ENCODE measurements at regions not wholly inside any gene's neighbourhood (a gene's known extent, or its start where the extent isn't known, plus 50 kb on each side); places are given as distances from the start of the nearest gene placed in this dataset.

- Histone ChIP-seq H3K36me3 (ENCODE audit: control insufficient read depth, insufficient read depth, low read length) (no peaks in the 10 kb centered on the region), H2AFZ (no peak overlapping the region), H3K9ac (no peak overlapping the region), H3K9me3 (ENCODE audit: control insufficient read depth, low read length) (no peaks in the 10 kb centered on the region), H3K27me3 (ENCODE audit: control insufficient read depth, insufficient read depth, low read length) (no peaks in the 10 kb centered on the region), H3K27ac (no peak overlapping the region), H3K79me2 (no peaks in the 10 kb centered on the region), H3K4me2 (ENCODE audit: low read length) (no peak overlapping the region), H3K4me1 (no peaks in the 10 kb centered on the region), H3K4me3 (ENCODE audit: low read depth, low read length) (no peak overlapping the region)
- TF ChIP-seq CTCF (IDR thresholded peaks at IDR 0.05), result no peak
Measured at GRCh38 chr2:196330645-196331044, 159.3 kb upstream of the STK17B start.

- H3K27ac ChIP-seq, result no peak overlapping the region
- H3K36me3 ChIP-seq (ENCODE audit: control insufficient read depth, insufficient read depth, low read length), result no peaks in the 10 kb centered on the region
Measured at GRCh38 chr2:196331143-196331542, 159.8 kb upstream of the STK17B start.

GRCh38 chr2:196331851-196332250 is 160.5 kb upstream of the STK17B start:
- H3K4me2 ChIP-seq (ENCODE audit: low read length), result no peak overlapping the region
- no peak for TF ChIP-seq CTCF (IDR thresholded peaks at IDR 0.05)
- H3K9ac ChIP-seq, result no peak overlapping the region
- H3K9me3 ChIP-seq (ENCODE audit: control insufficient read depth, low read length), result no peaks in the 10 kb centered on the region
- no peak overlapping the region for H3K4me3 ChIP-seq (ENCODE audit: low read depth, low read length)
- no peaks in the 10 kb centered on the region for H3K27me3 ChIP-seq (ENCODE audit: control insufficient read depth, insufficient read depth, low read length)
- no peak overlapping the region for H2AFZ ChIP-seq
- H3K4me1 ChIP-seq, result no peaks in the 10 kb centered on the region
- no peak overlapping the region for H3K27ac ChIP-seq
- H3K79me2 ChIP-seq, result no peaks in the 10 kb centered on the region
- no peaks in the 10 kb centered on the region for H3K36me3 ChIP-seq (ENCODE audit: control insufficient read depth, insufficient read depth, low read length)

More at GRCh38 chr2:196331143-196331542, 159.8 kb upstream of the STK17B start:
- Histone ChIP-seq H3K4me1 (no peaks in the 10 kb centered on the region), H2AFZ (no peak overlapping the region), H3K9me3 (ENCODE audit: control insufficient read depth, low read length) (no peaks in the 10 kb centered on the region), H3K4me3 (ENCODE audit: low read depth, low read length) (no peak overlapping the region), H3K79me2 (no peaks in the 10 kb centered on the region), H3K9ac (no peak overlapping the region), H3K4me2 (ENCODE audit: low read length) (no peak overlapping the region), H3K27me3 (ENCODE audit: control insufficient read depth, insufficient read depth, low read length) (no peaks in the 10 kb centered on the region)
- TF ChIP-seq CTCF (IDR thresholded peaks at IDR 0.05), result no peak

- Histone ChIP-seq H3K9ac (no peak overlapping the region), H3K27ac (no peak overlapping the region), H3K79me2 (no peaks in the 10 kb centered on the region), H3K27me3 (ENCODE audit: control insufficient read depth, insufficient read depth, low read length) (no peaks in the 10 kb centered on the region), H3K36me3 (ENCODE audit: control insufficient read depth, insufficient read depth, low read length) (no peaks in the 10 kb centered on the region), H3K4me2 (ENCODE audit: low read length) (no peak overlapping the region), H3K4me3 (ENCODE audit: low read depth, low read length) (no peak overlapping the region), H3K4me1 (no peaks in the 10 kb centered on the region), H2AFZ (no peak overlapping the region), H3K9me3 (ENCODE audit: control insufficient read depth, low read length) (no peaks in the 10 kb centered on the region)
- no peak for TF ChIP-seq CTCF (IDR thresholded peaks at IDR 0.05)
Measured at GRCh38 chr2:196333397-196333796, 162.0 kb upstream of the STK17B start.

- H3K4me3 ChIP-seq (ENCODE audit: low read depth, low read length), result no peak overlapping the region
- H3K4me1 ChIP-seq, result no peaks in the 10 kb centered on the region
- no peaks in the 10 kb centered on the region for H3K79me2 ChIP-seq
- H3K27me3 ChIP-seq (ENCODE audit: control insufficient read depth, insufficient read depth, low read length), result no peaks in the 10 kb centered on the region
- H3K36me3 ChIP-seq (ENCODE audit: control insufficient read depth, insufficient read depth, low read length), result no peaks in the 10 kb centered on the region
- H3K9ac ChIP-seq, result no peak overlapping the region
- H3K27ac ChIP-seq, result no peak overlapping the region
- H2AFZ ChIP-seq, result no peak overlapping the region
- TF ChIP-seq CTCF (IDR thresholded peaks at IDR 0.05), result no peak
- no peaks in the 10 kb centered on the region for H3K9me3 ChIP-seq (ENCODE audit: control insufficient read depth, low read length)
- H3K4me2 ChIP-seq (ENCODE audit: low read length), result no peak overlapping the region
Measured at GRCh38 chr2:196334710-196335109, 163.3 kb upstream of the STK17B start.
